ENCODE measurements at regions not wholly inside any gene's neighbourhood (a gene's known extent, or its start where the extent isn't known, plus 50 kb on each side); places are given as distances from the start of the nearest gene placed in this dataset.
"Not testable (repeated sequence)": the region's sequence is repeated elsewhere in the genome, so short reads cannot be mapped to it uniquely, and the experiment has no call there.

- DNase-seq = no peak
Measured at GRCh38 chr5:126139086-126139485, 284.1 kb upstream of the GRAMD2B start.

- DNase-seq = no peak
Measured at GRCh38 chr5:126139773-126140172, 283.4 kb upstream of the GRAMD2B start.

- DNase-seq = no peak
Measured at GRCh38 chr5:126143622-126144021, 279.6 kb upstream of the GRAMD2B start.

GRCh38 chr5:126150319-126150718 lies 272.9 kb upstream of the GRAMD2B start:
- not testable (repeated sequence) for DNase-seq

- DNase-seq = not testable (repeated sequence)
Measured at GRCh38 chr5:126155298-126155697, 267.9 kb upstream of the GRAMD2B start.

GRCh38 chr5:126166368-126166767 lies 256.8 kb upstream of the GRAMD2B start:
- no peak for DNase-seq

GRCh38 chr5:126168785-126169184 lies 254.4 kb upstream of the GRAMD2B start:
- no peak for DNase-seq

- no peak for DNase-seq
Measured at GRCh38 chr5:126171916-126172315, 251.3 kb upstream of the GRAMD2B start.

GRCh38 chr5:126172812-126173211 lies 250.4 kb upstream of the GRAMD2B start:
- no peak for DNase-seq

GRCh38 chr5:126178521-126178920 lies 244.7 kb upstream of the GRAMD2B start:
- no peak for DNase-seq

GRCh38 chr5:126182971-126183695 lies 240.1 kb upstream of the GRAMD2B start:
- DNase-seq = no peak

GRCh38 chr5:126184474-126184873 lies 238.7 kb upstream of the GRAMD2B start:
- no peak for DNase-seq

- DNase-seq = no peak
Measured at GRCh38 chr5:126186210-126186609, 237.0 kb upstream of the GRAMD2B start.

GRCh38 chr5:126188804-126189203 lies 234.4 kb upstream of the GRAMD2B start:
- no peak for DNase-seq

GRCh38 chr5:126189231-126189630 lies 234.0 kb upstream of the GRAMD2B start:
- no peak for DNase-seq

- DNase-seq = no peak
Measured at GRCh38 chr5:126189862-126190261, 233.3 kb upstream of the GRAMD2B start.

- no peak for DNase-seq
Measured at GRCh38 chr5:126192226-126192625, 231.0 kb upstream of the GRAMD2B start.

- DNase-seq = no peak
Measured at GRCh38 chr5:126195410-126196100, 227.7 kb upstream of the GRAMD2B start.

- no peak for DNase-seq
Measured at GRCh38 chr5:126198531-126198930, 224.7 kb upstream of the GRAMD2B start.

- DNase-seq = no peak
Measured at GRCh38 chr5:126199467-126199866, 223.7 kb upstream of the GRAMD2B start.

GRCh38 chr5:126208691-126209090 lies 214.5 kb upstream of the GRAMD2B start:
- no peak for DNase-seq

GRCh38 chr5:126210955-126211354 lies 212.3 kb upstream of the GRAMD2B start:
- no peak for DNase-seq

GRCh38 chr5:126219616-126220015 lies 203.6 kb upstream of the GRAMD2B start:
- no peak for DNase-seq

- no peak for DNase-seq
Measured at GRCh38 chr5:126220725-126221124, 202.5 kb upstream of the GRAMD2B start.

GRCh38 chr5:126228934-126229333 lies 194.3 kb upstream of the GRAMD2B start:
- no peak for DNase-seq

All from stimulated activated CD8-positive, alpha-beta memory T cell treated with anti-CD3 and anti-CD28 coated beads, Interleukin-4, amount 100 ng/mL, for 48 hours (primary cell).